Stimulated activated CD8-positive, alpha-beta memory T cell treated with anti-CD3 and anti-CD28 coated beads, Interleukin-4, amount 100 ng/mL, for 4 hours (primary cell): ENCODE measurements at regions not wholly inside any gene's neighbourhood (a gene's known extent, or its start where the extent isn't known, plus 50 kb on each side); places are given as distances from the start of the nearest gene placed in this dataset.

ENCODE experiments used
- DNase-seq, 2 donors: peaks; one replicate each; pipeline ENCODE4 v3.0.0-alpha.2; 2020; ENCODE audit warnings: low read depth in 2 of 2, low spot score in 1 of 2

DNA sequence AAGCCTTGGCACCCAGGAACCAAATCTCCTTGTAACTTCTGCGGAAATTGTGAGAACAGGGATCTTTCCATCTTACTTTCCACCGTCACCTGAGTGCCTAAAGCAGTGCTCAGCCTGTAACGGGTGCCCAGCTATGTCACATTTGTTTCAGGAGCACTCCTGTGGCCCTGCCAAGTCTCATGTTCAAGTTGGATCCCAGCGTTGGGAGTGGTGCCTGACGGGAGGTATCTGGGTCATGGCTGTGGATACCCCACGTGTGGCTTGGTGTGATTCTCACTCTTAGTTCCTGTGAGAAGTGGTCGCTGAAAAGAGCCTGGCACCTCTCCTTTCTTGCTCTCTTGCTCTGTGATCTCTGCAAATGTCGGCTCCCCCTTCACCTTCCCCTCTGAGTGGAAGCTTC lies 114.9 kb downstream of the UQCRFS1 start:
- DNase-seq = no peak

DNA sequence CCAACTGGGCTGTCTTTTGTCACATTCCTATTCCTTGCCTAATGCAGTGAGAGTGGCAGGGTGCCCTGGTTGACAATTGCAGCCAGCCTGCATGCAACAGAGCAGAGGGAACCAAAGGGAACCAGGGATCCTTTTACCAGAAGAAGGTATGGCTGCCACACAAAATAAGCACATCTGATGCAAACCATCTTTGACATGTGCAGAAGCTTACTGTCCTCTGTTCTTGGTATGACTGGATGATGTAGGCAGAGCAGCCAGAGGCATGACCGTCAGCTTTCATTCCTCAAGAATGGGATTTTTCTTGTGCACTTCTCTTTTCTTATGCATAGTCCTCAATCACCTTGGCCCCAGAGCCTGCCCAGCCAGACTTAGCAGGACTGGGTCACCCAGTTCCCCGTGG lies 116.1 kb downstream of the UQCRFS1 start:
- no peak for DNase-seq

DNA sequence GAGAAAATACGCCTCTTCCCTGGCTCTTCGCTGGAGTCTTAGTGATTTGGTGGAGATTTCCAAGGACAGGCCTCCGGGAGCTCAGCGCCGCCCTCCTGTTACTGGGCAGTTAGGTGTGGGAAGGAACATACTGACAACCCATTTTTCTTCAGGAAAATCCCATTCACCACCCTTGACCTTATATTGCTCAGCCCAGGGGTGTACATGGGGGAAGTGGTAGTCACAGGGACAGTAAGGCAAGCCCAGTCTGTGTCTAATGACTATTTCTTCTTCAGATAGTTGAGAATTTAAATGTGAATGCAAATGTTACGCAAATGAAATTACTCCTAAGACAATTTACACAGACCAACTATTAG lies 119.4 kb downstream of the UQCRFS1 start:
- no peak for DNase-seq

DNA sequence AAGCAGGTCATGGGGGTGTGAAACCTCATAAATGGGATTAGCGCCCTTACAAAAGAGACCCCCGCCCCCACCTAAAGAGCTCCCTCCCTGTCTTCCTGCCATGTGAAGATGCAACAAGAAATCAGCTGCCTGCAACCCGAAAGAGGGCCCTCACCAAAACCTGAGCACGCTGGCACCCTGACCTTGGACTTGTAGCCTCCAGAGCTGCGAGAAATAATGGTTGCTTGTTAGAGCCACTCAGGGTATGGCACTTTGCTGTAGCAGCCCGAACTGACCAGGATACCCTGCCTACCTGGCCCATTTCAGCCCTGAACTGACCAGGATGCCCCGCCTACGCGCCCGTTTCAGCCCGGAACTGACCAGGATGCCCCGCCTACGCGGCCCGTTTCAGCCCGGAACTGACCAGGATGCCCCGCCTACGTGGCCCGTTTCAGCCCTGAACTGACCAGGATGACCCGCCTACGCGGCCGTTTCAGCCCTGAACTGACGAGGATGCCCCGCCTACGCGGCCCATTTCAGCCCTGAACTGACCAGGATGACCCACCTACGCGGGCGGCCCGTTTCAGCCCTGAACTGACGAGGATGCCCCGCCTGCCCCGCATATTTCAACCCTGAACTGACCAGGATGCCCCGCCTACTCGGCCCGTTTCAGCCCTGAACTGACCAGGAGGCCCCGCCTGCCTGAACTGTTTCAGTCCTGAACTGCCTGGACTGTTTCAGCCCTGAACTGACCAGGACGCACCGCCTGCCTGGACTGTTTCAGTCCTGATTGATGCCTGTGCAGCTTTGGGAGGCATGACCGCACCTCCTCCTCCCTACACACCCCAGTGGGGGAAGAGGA lies 120.0 kb downstream of the UQCRFS1 start:
- no peak for DNase-seq

DNA sequence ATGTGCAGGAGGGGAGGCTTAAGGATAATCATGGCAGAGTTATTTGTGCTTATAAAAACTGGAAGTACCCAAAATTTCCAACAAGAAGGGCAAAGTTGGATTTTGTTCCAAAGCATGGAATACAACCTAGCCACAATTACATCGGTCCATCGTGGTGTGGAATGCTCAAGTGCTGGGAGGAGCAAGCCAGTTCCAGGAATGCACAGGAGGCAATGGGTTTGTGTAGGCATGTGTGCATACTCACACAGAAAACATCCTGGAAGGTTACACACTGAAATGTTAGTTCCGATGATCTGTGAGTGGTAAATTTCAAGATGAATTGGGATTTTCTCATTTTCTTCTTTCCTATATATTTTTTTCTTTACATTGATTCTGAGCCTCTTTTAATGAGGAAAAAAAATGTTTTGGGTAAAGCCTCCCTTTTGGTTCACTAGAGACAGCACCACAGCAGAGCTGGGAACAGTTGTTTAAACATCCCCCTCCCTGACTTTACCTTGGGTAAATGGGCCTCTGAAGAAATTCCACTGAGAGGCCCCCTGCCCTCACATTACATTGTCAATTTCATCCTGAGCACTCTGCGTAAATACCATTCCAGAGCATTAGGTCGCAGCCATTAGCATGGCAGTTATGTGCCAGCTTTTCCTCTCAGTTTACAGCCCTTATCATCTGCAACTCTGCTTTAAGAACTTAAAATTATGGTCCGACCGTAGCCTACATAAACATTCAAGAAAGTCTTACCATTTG lies 122.0 kb downstream of the UQCRFS1 start:
- no peak for DNase-seq

DNA sequence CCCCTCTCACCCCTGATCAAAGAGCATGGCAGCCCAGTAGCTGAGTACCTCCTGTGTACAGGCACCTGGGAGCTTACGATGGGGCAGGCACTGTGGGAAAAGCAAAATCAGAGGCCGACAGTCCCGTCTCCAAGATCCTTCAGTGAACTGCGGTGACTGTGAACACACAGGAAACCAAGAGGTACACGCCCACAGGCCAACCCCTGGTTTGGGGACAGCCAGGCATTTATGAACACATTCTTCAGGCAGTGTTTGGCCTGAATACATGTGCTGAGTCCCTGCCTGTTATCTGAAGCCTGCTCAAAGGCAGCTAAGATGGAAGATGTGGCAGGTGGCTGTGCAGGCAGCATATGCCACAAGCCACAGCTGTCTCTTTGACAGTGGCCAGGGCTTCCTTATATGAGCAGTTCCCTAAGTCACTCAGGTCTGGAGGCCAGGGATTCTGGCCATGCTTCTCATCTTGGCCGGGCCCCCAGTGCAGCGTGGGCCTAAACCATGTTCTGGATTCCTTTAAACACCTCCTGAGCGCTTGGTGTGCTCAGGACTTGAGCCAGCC lies 123.6 kb downstream of the UQCRFS1 start:
- DNase-seq = no peak

DNA sequence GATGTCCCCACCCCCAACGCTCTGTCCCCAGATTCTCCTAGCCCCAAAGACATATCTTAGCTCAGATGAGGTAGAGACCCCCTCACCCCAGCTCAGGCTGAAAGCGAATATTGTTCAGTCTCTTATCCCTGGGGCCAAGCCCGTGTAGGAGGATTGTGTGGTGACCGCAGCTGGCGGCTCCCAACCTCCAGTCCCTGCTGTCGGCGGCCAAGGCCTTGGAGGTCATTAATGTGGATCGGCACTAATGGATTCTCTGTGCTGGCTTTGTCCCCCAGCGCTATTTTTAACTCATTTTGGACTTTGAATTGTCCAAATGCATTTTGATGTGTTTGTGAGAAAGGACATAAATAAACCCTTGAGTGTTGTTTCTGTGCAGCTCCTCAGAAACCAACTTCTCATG lies 124.2 kb downstream of the UQCRFS1 start:
- DNase-seq = no peak

DNA sequence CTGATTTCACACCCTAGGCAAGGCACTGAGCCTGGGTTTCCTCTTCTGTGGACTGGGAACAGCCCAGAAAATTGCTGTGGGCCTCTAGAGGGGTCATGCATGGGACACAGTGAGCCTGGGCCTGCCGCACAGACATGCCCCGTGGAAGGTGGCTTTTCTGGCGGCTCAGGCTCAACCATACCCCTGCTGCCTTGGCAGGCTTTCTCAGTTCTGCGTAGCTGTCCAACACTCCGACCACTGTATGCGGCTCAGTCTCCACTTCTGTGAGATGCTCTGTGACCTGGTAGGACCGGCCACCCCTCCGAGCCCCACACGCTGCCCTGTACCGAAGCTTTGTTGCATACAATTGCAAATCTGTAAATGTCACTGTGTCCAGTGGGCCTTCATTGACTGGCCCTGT lies 126.3 kb downstream of the UQCRFS1 start:
- no peak for DNase-seq

DNA sequence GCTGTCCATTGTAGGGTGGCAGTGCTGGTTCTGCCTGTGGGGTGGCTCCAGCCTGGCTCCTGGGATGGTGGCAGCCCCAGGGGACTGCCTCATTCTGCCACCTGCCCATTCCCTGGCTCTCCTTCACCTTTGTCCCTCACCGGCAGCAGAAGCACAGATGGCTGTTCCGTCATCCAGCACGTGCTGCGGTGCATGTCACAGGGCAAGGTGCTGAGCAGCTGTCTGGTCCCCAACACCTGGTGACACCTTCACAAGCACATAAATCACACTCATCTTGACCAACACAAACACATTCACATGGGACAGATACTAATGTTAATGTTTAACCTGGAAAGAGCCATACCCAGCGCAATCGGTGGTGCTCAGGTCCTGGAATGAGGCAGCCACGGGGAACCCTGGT lies 126.8 kb downstream of the UQCRFS1 start:
- no peak for DNase-seq

DNA sequence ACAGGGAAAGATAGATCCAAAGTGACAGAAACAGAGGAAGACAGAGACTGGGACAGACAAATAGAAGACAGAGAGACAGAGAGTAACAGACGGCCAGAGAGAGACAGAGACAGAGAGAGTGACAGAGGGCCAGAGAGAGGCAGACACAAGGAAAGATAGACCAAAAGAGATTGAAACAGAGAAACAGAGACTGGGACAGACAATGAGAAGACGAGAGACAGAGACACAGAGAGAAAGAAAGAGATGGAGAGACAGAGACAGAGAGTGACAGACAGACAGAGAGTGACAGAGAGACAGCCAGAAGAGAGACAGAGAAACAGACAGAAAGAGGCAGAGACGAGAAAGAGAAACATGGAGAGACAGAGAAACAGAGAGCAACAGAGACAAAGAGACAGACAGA lies 127.3 kb downstream of the UQCRFS1 start:
- no peak for DNase-seq

DNA sequence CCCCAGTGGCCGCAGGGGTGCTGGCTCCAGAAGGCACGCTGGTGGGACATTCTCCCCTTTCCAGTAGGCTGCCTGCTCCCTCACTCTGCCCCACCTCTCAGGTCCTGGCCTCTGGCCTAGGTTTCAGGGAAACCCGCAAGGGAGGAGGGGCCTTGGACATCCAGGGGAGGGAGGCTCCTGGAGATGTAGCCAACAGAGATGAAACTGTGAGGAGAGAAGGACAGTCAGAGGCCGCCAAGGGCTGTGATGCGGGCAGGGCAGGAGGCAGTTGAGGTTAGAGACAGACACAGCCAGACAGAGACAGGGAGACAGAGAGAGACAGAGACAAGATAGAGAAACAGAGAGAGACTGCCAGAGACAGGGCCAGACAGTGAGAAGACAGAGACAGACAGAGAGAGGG lies 127.7 kb downstream of the UQCRFS1 start:
- DNase-seq = no peak

DNA sequence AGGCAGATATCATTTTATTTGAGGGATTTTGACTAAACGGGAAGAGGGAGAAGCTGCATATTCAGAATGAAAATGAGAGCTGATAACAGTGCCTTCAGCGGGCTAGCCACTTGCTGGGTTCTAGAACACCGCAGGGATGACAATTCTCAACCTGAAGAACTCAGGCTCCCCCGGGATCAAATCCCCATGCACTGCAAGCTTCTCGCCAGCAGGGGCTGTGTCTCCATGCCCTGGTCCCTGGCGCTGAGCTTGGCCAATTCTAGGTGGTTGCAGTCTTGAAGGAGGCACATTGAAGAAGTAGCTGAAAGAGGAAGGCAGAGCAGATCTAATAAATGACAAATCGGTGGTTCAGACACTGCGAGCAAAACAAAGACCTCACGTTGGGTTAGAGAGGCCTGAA lies 128.7 kb downstream of the UQCRFS1 start:
- DNase-seq = no peak

DNA sequence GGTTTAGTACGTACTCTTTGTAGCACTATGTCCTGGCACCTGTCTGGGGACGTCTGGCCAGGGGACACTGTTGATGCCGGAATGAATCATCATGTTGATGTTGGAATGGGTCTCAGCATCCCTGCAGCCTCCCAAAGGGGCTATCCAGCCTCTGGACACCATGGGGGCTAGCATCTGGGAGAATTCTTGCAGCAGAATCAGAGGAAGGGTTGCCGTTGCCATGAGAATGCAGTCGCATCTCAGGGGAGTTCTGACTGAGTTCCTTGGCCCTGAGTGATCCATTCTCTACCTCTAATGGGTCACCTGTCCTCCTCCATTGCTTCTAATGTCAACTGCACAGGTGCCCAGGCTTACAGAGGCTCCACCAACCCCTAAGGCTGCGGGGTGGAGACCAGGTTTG lies 129.1 kb downstream of the UQCRFS1 start:
- no peak for DNase-seq

DNA sequence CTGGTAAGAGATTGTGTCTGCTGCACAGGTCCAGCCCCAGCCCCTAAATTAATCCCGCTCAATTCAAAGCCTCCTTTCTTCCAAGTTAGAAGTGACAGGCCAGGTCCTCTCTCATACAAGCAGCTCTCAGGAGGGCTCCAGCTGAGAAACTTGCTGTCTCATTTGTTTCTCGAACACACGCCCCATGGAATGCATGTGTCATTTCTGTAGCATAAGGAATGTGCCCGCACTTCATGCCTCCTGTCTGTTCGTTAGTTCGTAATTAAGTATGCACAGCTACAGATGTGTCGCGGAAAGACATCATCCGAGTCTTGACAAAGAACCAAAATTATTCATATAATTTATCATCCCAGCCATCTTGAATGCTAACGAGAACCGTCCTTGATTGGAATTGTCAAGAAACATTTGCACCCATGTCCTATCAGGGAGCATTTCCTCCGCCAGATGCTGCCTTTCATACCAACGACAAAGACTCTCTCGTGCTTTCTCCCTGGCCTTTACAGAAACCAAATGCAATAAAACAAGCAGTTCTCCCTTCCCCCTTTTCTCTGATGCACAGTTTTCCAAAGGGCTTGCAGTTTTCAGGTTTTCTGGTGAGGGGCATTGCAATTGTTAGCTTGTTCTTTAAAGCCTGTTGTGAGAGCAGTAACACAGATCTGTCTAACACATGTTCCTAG lies 133.5 kb downstream of the UQCRFS1 start:
- no peak for DNase-seq

DNA sequence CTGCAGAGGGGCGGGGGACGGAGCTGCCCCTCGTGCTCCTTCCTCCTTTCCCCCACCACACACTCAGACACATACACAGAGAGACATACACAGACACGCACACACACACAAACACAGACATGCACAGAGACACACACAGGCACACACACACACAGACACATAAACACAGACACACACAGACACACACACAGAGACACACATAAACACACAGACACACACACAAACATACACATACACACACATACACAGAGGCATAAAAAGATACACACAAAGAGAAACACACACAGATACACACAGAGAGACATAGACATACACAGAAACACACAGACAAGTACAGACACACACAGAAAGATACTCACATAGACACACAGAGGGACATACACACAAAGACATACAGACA lies 136.0 kb downstream of the UQCRFS1 start:
- no peak for DNase-seq

DNA sequence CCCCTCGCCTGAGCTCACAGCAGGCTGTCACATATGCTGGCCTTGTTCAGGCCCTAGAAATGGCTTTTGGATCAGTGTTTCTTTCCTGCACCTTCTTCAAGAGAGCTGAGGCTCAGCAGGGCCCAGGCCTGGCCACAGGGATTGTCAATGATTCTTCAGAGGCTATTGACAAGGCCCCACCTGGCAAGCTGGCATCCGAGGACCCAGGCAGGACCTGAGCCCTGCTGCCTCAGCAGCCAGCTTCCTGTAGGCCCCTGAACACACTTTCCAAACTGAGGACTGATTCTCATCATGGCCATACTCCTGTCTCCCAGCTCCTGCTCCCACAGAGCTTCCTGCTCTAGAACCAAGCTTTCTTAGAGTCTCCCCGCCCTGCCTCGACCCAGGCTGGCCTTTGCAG lies 136.8 kb downstream of the UQCRFS1 start:
- DNase-seq = no peak

DNA sequence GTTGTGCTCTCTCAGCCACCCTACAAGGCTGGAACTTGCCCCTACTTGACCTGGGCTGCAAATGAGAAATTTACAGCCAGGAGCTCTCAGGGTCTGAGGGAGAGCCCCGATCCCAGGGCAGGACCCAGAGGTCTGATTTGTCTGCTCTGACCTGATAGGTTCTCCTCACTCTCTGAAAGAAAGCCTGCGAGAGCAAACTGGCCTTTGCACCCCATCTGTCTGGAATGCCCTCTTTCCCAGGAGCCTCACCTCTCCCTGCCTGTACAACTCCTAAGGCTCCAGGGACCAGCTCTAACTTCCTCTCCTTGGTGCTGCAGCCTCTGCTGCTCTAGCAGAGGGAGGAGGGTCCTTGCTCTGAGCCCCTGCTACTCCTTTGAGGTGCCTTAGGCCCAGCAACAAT lies 137.8 kb downstream of the UQCRFS1 start:
- DNase-seq = no peak

DNA sequence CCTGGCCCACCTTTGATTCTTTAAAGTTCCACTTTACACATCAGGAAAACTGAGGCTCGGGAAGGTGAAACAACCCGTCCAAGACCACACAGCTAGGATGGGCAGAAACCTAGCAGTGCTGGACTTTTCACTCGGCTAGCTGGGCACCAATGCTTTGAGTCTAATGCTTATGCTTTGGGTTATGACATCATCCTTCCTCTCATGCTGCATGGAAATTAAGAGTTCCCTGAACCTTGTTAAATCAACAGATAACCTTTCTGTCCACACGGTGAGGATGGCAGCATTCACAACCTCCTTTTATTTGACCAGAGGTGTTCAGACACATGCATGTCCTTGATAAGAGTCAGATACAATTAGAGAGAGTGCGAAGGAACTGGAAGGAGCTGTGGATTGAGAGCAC lies 138.4 kb downstream of the UQCRFS1 start:
- no peak for DNase-seq

DNA sequence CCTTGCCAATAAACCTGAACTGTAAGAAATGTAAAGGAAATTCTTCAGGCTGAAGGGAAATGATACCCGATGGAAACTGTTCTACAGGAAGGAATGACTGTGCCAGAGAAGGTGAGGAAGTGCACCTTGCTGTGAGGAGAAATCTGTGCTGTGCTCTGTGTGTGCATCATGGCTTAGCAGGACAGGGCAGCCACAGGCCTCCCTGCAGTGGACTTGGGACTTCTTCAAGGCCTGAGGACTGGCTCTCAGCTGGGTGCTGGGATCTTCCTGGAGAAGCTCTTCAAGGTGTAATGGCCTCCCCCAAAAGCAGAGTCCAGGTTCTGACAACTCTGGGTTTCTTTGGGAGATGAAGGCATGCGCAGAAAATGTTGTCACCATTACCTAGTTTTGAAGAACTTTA lies 145.1 kb downstream of the UQCRFS1 start:
- no peak for DNase-seq

DNA sequence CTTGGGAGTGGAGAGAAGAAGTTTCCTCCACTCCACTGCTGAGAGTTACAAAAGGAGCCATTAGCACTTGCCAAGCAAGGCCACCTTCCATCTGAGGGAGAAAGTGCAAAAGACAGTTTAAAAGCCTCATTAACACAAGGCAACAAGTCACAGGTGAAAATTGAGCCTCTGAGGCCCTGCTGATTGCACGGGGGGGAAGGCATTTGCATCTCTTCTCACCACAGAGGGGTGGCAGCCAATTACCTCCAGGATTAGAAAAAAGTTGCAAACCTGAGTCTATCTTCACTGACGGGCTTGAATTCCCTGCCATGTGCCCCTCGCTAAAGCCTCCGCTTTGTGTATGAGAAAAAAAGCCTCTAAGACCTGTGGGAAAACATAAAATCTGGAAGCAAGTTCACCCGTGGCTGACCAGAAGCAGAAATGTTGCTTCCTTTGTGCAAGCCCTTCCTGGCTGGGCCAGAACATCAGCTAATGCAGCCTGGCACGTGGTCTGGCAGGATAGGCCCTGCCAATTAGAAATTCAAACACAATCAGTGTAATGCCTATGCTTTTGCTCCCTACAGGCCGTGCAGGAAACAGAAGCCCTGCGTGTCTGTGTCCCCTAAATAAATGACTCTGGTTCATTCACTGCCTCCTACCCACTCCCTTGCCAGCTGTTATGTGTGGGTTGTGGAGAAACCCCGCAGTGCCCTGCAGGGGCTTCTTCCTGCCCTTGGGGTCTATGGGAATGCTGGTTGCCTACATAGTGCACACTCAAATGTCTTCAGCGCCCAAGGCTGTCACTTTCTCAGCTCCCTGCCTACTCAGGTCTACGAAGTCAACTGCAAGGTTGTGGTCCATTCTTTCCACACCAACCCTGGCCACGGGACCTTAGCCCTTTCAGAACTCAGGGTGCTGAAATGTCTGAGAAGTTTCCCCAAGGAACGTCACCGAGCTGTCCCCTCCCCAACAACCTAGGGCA lies 150.2 kb downstream of the UQCRFS1 start:
- no peak for DNase-seq
